Ectodermal cell (in vitro differentiated cells): ENCODE measurements at regions not wholly inside any gene's neighbourhood (a gene's known extent, or its start where the extent isn't known, plus 50 kb on each side); places are given as distances from the start of the nearest gene placed in this dataset.

Source experiments
- H3K27ac ChIP-seq: 2 replicates; pipeline ENCODE4 v1.7.0; 2013; ENCODE audit warnings: mild to moderate bottlenecking, low read depth, low read length; ENCODE audit not compliant: insufficient read depth, poor library complexity, severe bottlenecking
- H3K27me3 ChIP-seq: 2 replicates; pipeline ENCODE4 v1.7.0; 2013; ENCODE audit warnings: mild to moderate bottlenecking, low read length; ENCODE audit not compliant: insufficient read depth, control insufficient read depth, poor library complexity, severe bottlenecking
- H3K36me3 ChIP-seq: one replicate; pipeline ENCODE4 v1.7.0; 2013; ENCODE audit warnings: low read length; ENCODE audit not compliant: control insufficient read depth, insufficient read depth
- H3K4me1 ChIP-seq: one replicate; pipeline ENCODE4 v1.7.0; 2013; ENCODE audit warnings: low read length; ENCODE audit not compliant: control insufficient read depth, insufficient read depth
- H3K4me3 ChIP-seq: 2 replicates; pipeline ENCODE4 v1.7.0; 2013; ENCODE audit warnings: low read depth, low read length, control low read depth; ENCODE audit not compliant: insufficient read depth
- H3K9me3 ChIP-seq: 2 replicates; pipeline ENCODE4 v1.7.0; 2013; ENCODE audit warnings: mild to moderate bottlenecking, low read length, moderate library complexity; ENCODE audit not compliant: control insufficient read depth
- WGBS, 2 experiments: methylation state at CpG; one replicate each; pipeline ENCODE4 v1.1.7; 2013; ENCODE audit warnings: missing lambda C conversion rate in 2 of 2; 5-methylcytosine and 5-hydroxymethylcytosine counted together

GRCh38 chr10:28220811-28221210 lies 82.1 kb downstream of the MPP7 start:
- Histone ChIP-seq H3K27me3 (no peaks in the 10 kb centered on the region), H3K9me3 (no peaks in the 10 kb centered on the region), H3K36me3 (no peaks in the 10 kb centered on the region), H3K4me3 (no peak overlapping the region), H3K27ac (no peak overlapping the region), H3K4me1 (no peaks in the 10 kb centered on the region)
- WGBS, 2 experiments = 90 to 95% methylated on average over 5 of the region's 5 CpGs

DNA sequence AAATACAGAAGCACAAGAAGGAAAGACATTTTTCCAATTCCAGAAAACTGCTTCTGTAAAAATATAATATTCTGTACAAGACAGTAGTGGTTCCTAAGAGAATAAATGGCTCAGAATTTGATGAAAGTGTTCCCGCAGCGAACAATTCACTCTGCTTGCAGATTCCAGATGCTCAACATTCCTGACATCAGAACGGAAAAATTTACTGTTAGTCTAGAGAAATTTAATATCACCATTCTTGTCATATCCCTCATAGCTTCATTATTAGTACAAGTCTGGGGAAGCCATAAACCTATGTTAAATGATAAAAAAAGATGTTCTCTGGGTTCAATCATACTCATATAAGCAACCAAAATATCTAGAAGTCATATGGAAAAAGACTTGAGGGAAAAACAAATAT lies 83.6 kb downstream of the MPP7 start:
- Histone ChIP-seq H3K36me3 (no peaks in the 10 kb centered on the region), H3K4me3 (no peak overlapping the region), H3K4me1 (no peaks in the 10 kb centered on the region), H3K27ac (no peak overlapping the region), H3K27me3 (no peaks in the 10 kb centered on the region), H3K9me3 (no peaks in the 10 kb centered on the region)
- 94 to 100% methylated on average over 3 of the region's 3 CpGs for WGBS, 2 experiments

DNA sequence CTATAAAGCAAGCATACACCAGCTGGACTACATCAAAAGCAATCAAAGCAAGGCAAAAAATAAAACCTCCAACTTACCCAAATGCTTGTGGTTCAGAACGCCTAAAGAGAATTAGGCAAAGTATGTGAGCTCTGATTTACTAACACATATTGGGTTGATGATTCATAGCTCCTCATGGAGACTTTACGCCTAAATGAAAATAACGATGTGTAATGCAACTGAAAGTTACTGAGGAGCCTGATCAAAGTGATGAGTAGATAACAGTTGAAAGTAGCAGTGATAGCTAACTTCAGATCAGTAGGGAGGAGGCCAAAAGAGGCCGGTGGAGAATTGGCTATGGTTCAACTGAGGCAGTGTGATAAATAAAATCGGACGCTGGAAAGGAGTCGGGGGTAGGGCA lies 85.0 kb downstream of the MPP7 start:
- Histone ChIP-seq H3K27ac (no peak overlapping the region), H3K27me3 (no peaks in the 10 kb centered on the region), H3K36me3 (no peaks in the 10 kb centered on the region), H3K4me1 (no peaks in the 10 kb centered on the region), H3K9me3 (no peaks in the 10 kb centered on the region), H3K4me3 (no peak overlapping the region)
- WGBS, 2 experiments = 93 to 95% methylated on average over 7 of the region's 7 CpGs

- H3K36me3 ChIP-seq = no peaks in the 10 kb centered on the region
- no peaks in the 10 kb centered on the region for H3K27me3 ChIP-seq
- H3K4me3 ChIP-seq = no peak overlapping the region
- WGBS, 2 experiments = 66 to 100% methylated on average over 1 to 3 of the region's 3 CpGs
- H3K4me1 ChIP-seq = no peaks in the 10 kb centered on the region
- no peak overlapping the region for H3K27ac ChIP-seq
- no peaks in the 10 kb centered on the region for H3K9me3 ChIP-seq
Observed at GRCh38 chr10:28215930-28216329, 86.9 kb downstream of the MPP7 start.

- WGBS, 2 experiments = 85 to 96% methylated on average over 6 of the region's 6 CpGs
- no peaks in the 10 kb centered on the region for H3K36me3 ChIP-seq
- H3K27ac ChIP-seq = no peak overlapping the region
Observed at GRCh38 chr10:28214219-28214618, 88.6 kb downstream of the MPP7 start.

GRCh38 chr10:28211759-28212158 lies 91.1 kb downstream of the MPP7 start:
- no peaks in the 10 kb centered on the region for H3K27me3 ChIP-seq
- no peaks in the 10 kb centered on the region for H3K36me3 ChIP-seq

More at GRCh38 chr10:28214219-28214618, 88.6 kb downstream of the MPP7 start:
- Histone ChIP-seq H3K27me3 (no peaks in the 10 kb centered on the region), H3K9me3 (no peaks in the 10 kb centered on the region), H3K4me3 (no peak overlapping the region), H3K4me1 (no peaks in the 10 kb centered on the region)

GRCh38 chr10:28207799-28208198 lies 95.1 kb downstream of the MPP7 start:
- Histone ChIP-seq H3K27me3 (no peaks in the 10 kb centered on the region), H3K36me3 (no peaks in the 10 kb centered on the region), H3K27ac (no peak overlapping the region), H3K9me3 (no peaks in the 10 kb centered on the region), H3K4me1 (no peaks in the 10 kb centered on the region), H3K4me3 (no peak overlapping the region)
- WGBS, 2 experiments = 94 to 96% methylated on average over 2 of the region's 2 CpGs

More at GRCh38 chr10:28211759-28212158, 91.1 kb downstream of the MPP7 start:
- Histone ChIP-seq H3K4me1 (no peaks in the 10 kb centered on the region), H3K4me3 (no peak overlapping the region), H3K27ac (no peak overlapping the region), H3K9me3 (no peaks in the 10 kb centered on the region)
- WGBS, 2 experiments = 50 to 58% methylated on average over 5 of the region's 5 CpGs

DNA sequence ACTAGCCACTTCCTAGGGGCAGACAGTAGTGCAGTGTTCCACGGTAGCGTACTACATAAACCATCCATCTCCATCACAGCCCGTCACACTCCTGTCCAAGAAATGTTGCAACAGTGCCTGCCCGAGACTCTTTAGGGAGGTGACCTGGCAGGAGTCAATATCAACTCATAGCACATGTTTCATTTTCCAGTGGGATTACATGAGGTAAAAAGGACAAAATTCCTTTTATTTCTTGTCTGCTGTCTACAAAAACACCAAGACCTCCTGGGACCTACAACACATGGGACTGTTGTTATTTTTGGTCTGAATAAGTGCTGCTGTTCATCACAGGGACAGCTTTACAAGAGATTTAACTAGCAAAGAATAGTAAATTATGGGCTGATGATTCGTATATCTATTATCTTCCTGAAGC lies 99.9 kb downstream of the MPP7 start:
- H3K27me3 ChIP-seq = no peaks in the 10 kb centered on the region
- H3K4me3 ChIP-seq = no peak overlapping the region
- H3K4me1 ChIP-seq = no peaks in the 10 kb centered on the region
- H3K9me3 ChIP-seq = no peaks in the 10 kb centered on the region
- H3K36me3 ChIP-seq = no peaks in the 10 kb centered on the region
- 91 to 95% methylated on average over 4 of the region's 5 CpGs for WGBS, 2 experiments
- no peak overlapping the region for H3K27ac ChIP-seq

- 85 to 90% methylated on average over 8 to 9 of the region's 9 CpGs for WGBS, 2 experiments
- no peak overlapping the region for H3K4me3 ChIP-seq
- H3K36me3 ChIP-seq = no peaks in the 10 kb centered on the region
- H3K9me3 ChIP-seq = no peaks in the 10 kb centered on the region
- no peaks in the 10 kb centered on the region for H3K4me1 ChIP-seq
- no peak overlapping the region for H3K27ac ChIP-seq
- no peaks in the 10 kb centered on the region for H3K27me3 ChIP-seq
Observed at GRCh38 chr10:28201410-28202400, 101.2 kb downstream of the MPP7 start.

DNA sequence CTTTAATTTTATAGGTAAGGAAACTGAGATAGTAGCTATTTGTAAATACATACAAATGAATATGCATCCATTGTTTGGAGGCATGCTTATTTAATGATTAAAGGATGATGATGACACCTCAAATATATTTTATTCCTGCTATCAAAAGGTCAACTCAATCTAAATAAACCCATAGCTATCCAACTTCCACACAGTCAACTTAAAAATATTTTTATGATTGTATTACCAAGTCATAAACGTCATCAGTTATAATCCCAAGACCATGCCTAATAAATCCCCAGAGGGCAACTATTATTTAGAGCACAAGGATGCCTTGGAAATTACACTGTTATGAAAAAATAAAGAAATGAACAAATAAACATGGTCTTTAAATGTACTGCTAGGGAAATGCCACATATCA lies 102.1 kb downstream of the MPP7 start:
- Histone ChIP-seq H3K36me3 (no peaks in the 10 kb centered on the region), H3K4me3 (no peak overlapping the region), H3K9me3 (no peaks in the 10 kb centered on the region), H3K4me1 (no peaks in the 10 kb centered on the region), H3K27ac (no peak overlapping the region), H3K27me3 (no peaks in the 10 kb centered on the region)
- WGBS, 2 experiments = 100% methylated on average over 1 of the region's 1 CpG; no CpG with 5 or more reads in 1 of the 2 experiments
